H9 (cell line): ENCODE measurements at regions not wholly inside any gene's neighbourhood (a gene's known extent, or its start where the extent isn't known, plus 50 kb on each side); places are given as distances from the start of the nearest gene placed in this dataset.

Source experiments
- DNase-seq: peaks from one replicate; pipeline ENCODE4 v3.0.0-alpha.2; 2017
- H2AFZ ChIP-seq: one replicate; pipeline ENCODE4 v1.6.1; 2013; ENCODE audit warnings: mild to moderate bottlenecking, low read length, control low read depth, moderate library complexity
- H2AK5ac ChIP-seq: 2 replicates; pipeline ENCODE4 v1.6.1; 2013; ENCODE audit warnings: low read length, control low read depth, mixed read lengths; ENCODE audit not compliant: insufficient read length
- H2BK120ac ChIP-seq: one replicate; pipeline ENCODE4 v1.6.1; 2013; ENCODE audit warnings: low read depth, mild to moderate bottlenecking, low read length, control low read depth, inconsistent platforms; ENCODE audit not compliant: poor library complexity, severe bottlenecking
- H2BK12ac ChIP-seq: 2 replicates; pipeline ENCODE4 v1.6.1; 2013; ENCODE audit warnings: low read length, control low read depth, mixed read lengths, low read depth; ENCODE audit not compliant: insufficient read length
- H2BK15ac ChIP-seq: 2 replicates; pipeline ENCODE4 v1.6.1; 2013; ENCODE audit warnings: low read depth, low read length, control low read depth
- H2BK20ac ChIP-seq: one replicate; pipeline ENCODE4 v1.6.1; 2013; ENCODE audit warnings: low read depth, mild to moderate bottlenecking, low read length, control low read depth, inconsistent platforms; ENCODE audit not compliant: poor library complexity, severe bottlenecking
- H2BK5ac ChIP-seq: 2 replicates; pipeline ENCODE4 v1.6.1; 2013; ENCODE audit warnings: low read length, control low read depth, mixed read lengths; ENCODE audit not compliant: insufficient read length
- H3K14ac ChIP-seq: 2 replicates; pipeline ENCODE4 v1.6.1; 2013; ENCODE audit warnings: low read length, control low read depth; ENCODE audit not compliant: insufficient read depth
- H3K18ac ChIP-seq: 2 replicates; pipeline ENCODE4 v1.6.1; 2013; ENCODE audit warnings: low read depth, mild to moderate bottlenecking, mixed read lengths, low read length, control low read depth; ENCODE audit not compliant: insufficient read length
- H3K23ac ChIP-seq: 2 replicates; pipeline ENCODE4 v1.6.1; 2013; ENCODE audit warnings: low read length, control low read depth, mixed read lengths, low read depth; ENCODE audit not compliant: insufficient read length
- H3K23me2 ChIP-seq: 2 replicates; pipeline ENCODE4 v1.6.1; 2013; ENCODE audit warnings: low read depth, mild to moderate bottlenecking, mixed read lengths, low read length, control low read depth; ENCODE audit not compliant: insufficient read length, poor library complexity, severe bottlenecking
- H3K27ac ChIP-seq: 2 replicates; pipeline ENCODE4 v1.5.1; 2013; ENCODE audit warnings: low read length, control low read depth, mixed read lengths, low read depth; ENCODE audit not compliant: insufficient read length
- H3K27me3 ChIP-seq: 2 replicates; pipeline ENCODE4 v1.6.1; 2013; ENCODE audit warnings: low read length, control low read depth, inconsistent platforms; ENCODE audit not compliant: insufficient read depth
- H3K4ac ChIP-seq: 2 replicates; pipeline ENCODE4 v1.6.1; 2013; ENCODE audit warnings: low read depth, mild to moderate bottlenecking, control low read depth, inconsistent platforms, low read length, moderate library complexity
- H3K4me1 ChIP-seq: 2 replicates; pipeline ENCODE4 v1.6.1; 2013; ENCODE audit warnings: low read length, control low read depth, inconsistent platforms; ENCODE audit not compliant: insufficient read depth
- H3K4me2 ChIP-seq: 2 replicates; pipeline ENCODE4 v1.6.1; 2013; ENCODE audit warnings: low read length, control low read depth, mixed read lengths; ENCODE audit not compliant: insufficient read length, insufficient read depth
- H3K56ac ChIP-seq: 2 replicates; pipeline ENCODE4 v1.6.1; 2013; ENCODE audit warnings: low read depth, mild to moderate bottlenecking, mixed read lengths, low read length, control low read depth; ENCODE audit not compliant: insufficient read length
- H3K79me1 ChIP-seq: 2 replicates; pipeline ENCODE4 v1.6.1; 2013; ENCODE audit warnings: low read depth, mild to moderate bottlenecking, moderate library complexity, low read length, control low read depth, inconsistent platforms; ENCODE audit not compliant: insufficient read depth, poor library complexity, severe bottlenecking
- H3K79me2 ChIP-seq: 2 replicates; pipeline ENCODE4 v1.6.1; 2013; ENCODE audit warnings: low read length, control low read depth, inconsistent platforms; ENCODE audit not compliant: insufficient read depth
- H3K9ac ChIP-seq: 2 replicates; pipeline ENCODE4 v1.6.1; 2013; ENCODE audit warnings: low read length, control low read depth, mixed read lengths; ENCODE audit not compliant: insufficient read length; ENCODE audit errors: extremely low read depth
- H3K9me3 ChIP-seq: one replicate; pipeline ENCODE4 v1.6.1; 2013; ENCODE audit warnings: low read depth, low read length, inconsistent platforms; ENCODE audit not compliant: control insufficient read depth
- H3T11ph ChIP-seq: one replicate; pipeline ENCODE4 v1.6.1; 2013; ENCODE audit warnings: mild to moderate bottlenecking, low read length, control low read depth, inconsistent platforms
- H4K20me1 ChIP-seq: one replicate; pipeline ENCODE4 v1.6.1; 2013; ENCODE audit not compliant: control insufficient read depth, insufficient read length, insufficient read depth
- H4K5ac ChIP-seq: 2 replicates; pipeline ENCODE4 v1.6.1; 2013; ENCODE audit warnings: low read depth, mild to moderate bottlenecking, mixed read lengths, low read length, control low read depth; ENCODE audit not compliant: insufficient read length
- H4K8ac ChIP-seq: replicated peaks from 2 replicates; pipeline ENCODE4 v1.6.1; 2013; ENCODE audit warnings: low read length, control low read depth, mixed read lengths, low read depth; ENCODE audit not compliant: insufficient read length
- H4K91ac ChIP-seq: 2 replicates; pipeline ENCODE4 v1.6.1; 2013; ENCODE audit warnings: low read depth, mild to moderate bottlenecking, moderate library complexity, mixed read lengths, low read length, control low read depth; ENCODE audit not compliant: insufficient read length
- H3K27ac Mint-ChIP-seq, 3 experiments: 2 replicates in 2 of 3; 3 replicates in 1 of 3; pipeline ENCODE4 v1.8.0; 2020 to 2021; ENCODE audit warnings: mixed read lengths in 3 of 3, mild to moderate bottlenecking in 1 of 3, moderate library complexity in 1 of 3
- H3K27me3 Mint-ChIP-seq: 2 replicates; pipeline ENCODE4 v1.8.0; 2021; ENCODE audit warnings: low read depth, mild to moderate bottlenecking, moderate library complexity, mixed read lengths
- H3K36me3 Mint-ChIP-seq, 3 experiments: 2 replicates in 2 of 3; 3 replicates in 1 of 3; pipeline ENCODE4 v1.8.0; 2020 to 2021; ENCODE audit warnings: low read depth in 3 of 3, mixed read lengths in 3 of 3; ENCODE audit not compliant: insufficient read depth in 1 of 3
- H3K4me1 Mint-ChIP-seq, 2 experiments: 2 replicates each; pipeline ENCODE4 v1.8.0; 2020; ENCODE audit warnings: mixed read lengths in 2 of 2
- H3K4me3 Mint-ChIP-seq, 2 experiments: 2 replicates in 1 of 2; 3 replicates in 1 of 2; pipeline ENCODE4 v1.8.0; 2020 to 2021; ENCODE audit warnings: mild to moderate bottlenecking in 2 of 2, mixed read lengths in 2 of 2, moderate library complexity in 1 of 2
- H3K9me3 Mint-ChIP-seq, 2 experiments: 2 replicates in 1 of 2; 3 replicates in 1 of 2; pipeline ENCODE4 v1.8.0; 2020; ENCODE audit warnings: mild to moderate bottlenecking in 2 of 2, mixed read lengths in 2 of 2, moderate library complexity in 1 of 2
- WGBS: extraction: QIAGEN DNeasy Blood & Tissue Kit; methylation state at CpG from one replicate; pipeline ENCODE4 v1.1.7; 2013; ENCODE audit warnings: missing lambda C conversion rate, low lambda C conversion rate, mixed read lengths; ENCODE audit not compliant: insufficient read length; ENCODE audit errors: extremely low coverage; 5-methylcytosine and 5-hydroxymethylcytosine counted together
- TF ChIP-seq, protein P1 (sequence below): fragments of 200-600 bp; sonication (generic); conservative IDR thresholded peaks from 3 replicates; pipeline ENCODE4 v1.8.0; 2021; ENCODE audit warnings: antibody characterized with exemption, mild to moderate bottlenecking

DNA sequence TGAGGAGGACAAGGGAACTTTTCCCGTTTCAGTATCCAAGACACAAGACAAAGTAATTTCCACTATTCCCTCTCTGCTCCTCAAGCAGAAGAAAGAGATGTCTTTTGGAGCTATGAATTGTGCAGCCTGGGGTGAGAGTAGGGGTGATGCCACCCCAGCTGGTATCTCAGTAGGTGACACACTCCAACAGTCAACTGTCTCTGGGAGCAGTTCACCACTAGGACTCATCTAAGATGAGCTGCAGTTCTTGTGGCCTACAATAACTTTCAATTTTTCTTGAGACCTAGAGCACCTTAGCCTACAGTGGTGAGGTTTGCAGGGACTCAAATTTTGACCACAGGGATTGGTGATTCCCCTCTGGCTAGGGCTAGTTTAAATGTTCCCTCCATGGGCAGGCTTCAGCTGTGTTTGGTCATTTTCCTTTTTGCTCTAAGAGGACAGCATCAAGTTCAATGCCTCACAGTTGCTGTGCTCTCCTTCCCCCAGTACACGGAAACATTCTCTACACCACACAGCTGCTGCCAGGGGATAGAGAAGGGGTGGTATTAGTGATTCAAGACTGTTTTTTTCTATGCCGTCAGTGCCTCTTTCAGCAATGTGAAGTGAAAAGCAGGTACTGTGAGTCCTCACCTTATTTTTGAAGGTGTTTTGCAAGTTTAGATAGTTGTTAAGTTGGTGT, 278.6 kb upstream of the RORB start:
- H3K9me3 ChIP-seq = no peaks in the 10 kb centered on the region
- Mint-ChIP-seq H3K27me3 (peaks cover 3% of the 10 kb centered on the region; the same call in 1 of the 2 replicates), H3K9me3 (peaks cover 9% of the 10 kb centered on the region in 2 experiments; a peak in 4 of 5 replicates), H3K4me3 (no peak overlapping the region), H3K36me3 (peaks cover 0 to 9% (median 0%) of the 10 kb centered on the region in 3 experiments; a peak in 3 of 7 replicates), H3K4me1 (peaks cover 15 to 17% of the 10 kb centered on the region in 2 experiments), H3K27ac (no peak overlapping the region)
- no peak overlapping the region for H3K14ac ChIP-seq
- no peak overlapping the region for H2BK12ac ChIP-seq
- H3T11ph ChIP-seq = no peak overlapping the region
- H3K27me3 ChIP-seq = no peaks in the 10 kb centered on the region
- no peak overlapping the region for H3K4ac ChIP-seq
- H3K9ac ChIP-seq = no peak overlapping the region
- H2BK5ac ChIP-seq = no peak overlapping the region
- no peaks in the 10 kb centered on the region for H3K23me2 ChIP-seq
- no peak overlapping the region for H3K18ac ChIP-seq
- H2AFZ ChIP-seq = no peak overlapping the region
- WGBS = no CpG with 5 or more reads among the region's 3 CpGs
- no peak overlapping the region for H4K91ac ChIP-seq
- H4K20me1 ChIP-seq = no peaks in the 10 kb centered on the region
- DNase-seq = no peak
- no peak overlapping the region for H4K8ac ChIP-seq
- no peak overlapping the region for H4K5ac ChIP-seq
- TF ChIP-seq, protein P1, sequence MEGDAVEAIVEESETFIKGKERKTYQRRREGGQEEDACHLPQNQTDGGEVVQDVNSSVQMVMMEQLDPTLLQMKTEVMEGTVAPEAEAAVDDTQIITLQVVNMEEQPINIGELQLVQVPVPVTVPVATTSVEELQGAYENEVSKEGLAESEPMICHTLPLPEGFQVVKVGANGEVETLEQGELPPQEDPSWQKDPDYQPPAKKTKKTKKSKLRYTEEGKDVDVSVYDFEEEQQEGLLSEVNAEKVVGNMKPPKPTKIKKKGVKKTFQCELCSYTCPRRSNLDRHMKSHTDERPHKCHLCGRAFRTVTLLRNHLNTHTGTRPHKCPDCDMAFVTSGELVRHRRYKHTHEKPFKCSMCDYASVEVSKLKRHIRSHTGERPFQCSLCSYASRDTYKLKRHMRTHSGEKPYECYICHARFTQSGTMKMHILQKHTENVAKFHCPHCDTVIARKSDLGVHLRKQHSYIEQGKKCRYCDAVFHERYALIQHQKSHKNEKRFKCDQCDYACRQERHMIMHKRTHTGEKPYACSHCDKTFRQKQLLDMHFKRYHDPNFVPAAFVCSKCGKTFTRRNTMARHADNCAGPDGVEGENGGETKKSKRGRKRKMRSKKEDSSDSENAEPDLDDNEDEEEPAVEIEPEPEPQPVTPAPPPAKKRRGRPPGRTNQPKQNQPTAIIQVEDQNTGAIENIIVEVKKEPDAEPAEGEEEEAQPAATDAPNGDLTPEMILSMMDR = no peak
- no peak overlapping the region for H2BK120ac ChIP-seq
- H2BK20ac ChIP-seq = no peak overlapping the region
- H2BK15ac ChIP-seq = no peak overlapping the region
- H3K23ac ChIP-seq = no peak overlapping the region
- no peak overlapping the region for H2AK5ac ChIP-seq
- no peak overlapping the region for H3K4me2 ChIP-seq
- H3K4me1 ChIP-seq = no peaks in the 10 kb centered on the region; the same call in 1 of the 2 replicates
- H3K27ac ChIP-seq = no peak overlapping the region
- H3K56ac ChIP-seq = no peak overlapping the region
- H3K79me1 ChIP-seq = no peaks in the 10 kb centered on the region
- H3K79me2 ChIP-seq = no peaks in the 10 kb centered on the region
